Gastroesophageal sphincter (tissue), 4 donors: ENCODE measurements at regions not wholly inside any gene's neighbourhood (a gene's known extent, or its start where the extent isn't known, plus 50 kb on each side); places are given as distances from the start of the nearest gene placed in this dataset.

ENCODE experiments used
- ATAC-seq: fragments of 150-250 bp; one replicate; pipeline ENCODE4 v1.9.1; 2016; ENCODE audit warnings: mild to moderate bottlenecking, moderate library complexity
- H3K27ac ChIP-seq, 4 donors: fragments of 200-600 bp; sonication (generic) in 3 of 4; 1 replicate in 3 of 4; 2 replicates in 1 of 4; pipeline ENCODE4 v1.5.1; 2016 to 2019
- H3K27me3 ChIP-seq: fragments of 200-600 bp; sonication (generic); one replicate; pipeline ENCODE4 v1.5.1; 2019
- H3K36me3 ChIP-seq, 2 donors: fragments of 200-600 bp; sonication (generic); one replicate each; pipeline ENCODE4 v1.5.1; 2019; ENCODE audit warnings: control low read depth in 1 of 2
- H3K4me1 ChIP-seq, 3 donors: fragments of 200-600 bp; sonication (generic); 1 replicate in 2 of 3; 2 replicates in 1 of 3; pipeline ENCODE4 v1.5.1; 2016 to 2019; ENCODE audit warnings: control low read depth in 2 of 3
- H3K4me3 ChIP-seq, 2 donors: fragments of 200-600 bp; sonication (generic); one replicate each; pipeline ENCODE4 v1.5.1; 2019; ENCODE audit warnings: mild to moderate bottlenecking in 1 of 2, moderate library complexity in 1 of 2
- H3K9me3 ChIP-seq, 3 donors: fragments of 200-600 bp; sonication (generic); one replicate each; pipeline ENCODE4 v1.5.1; 2017 to 2019; ENCODE audit warnings: control low read depth in 2 of 3
- EP300 ChIP-seq: sonication (generic); formaldehyde crosslinking; IDR thresholded peaks from one replicate; pipeline ENCODE4 v1.6.1; 2017; ENCODE audit warnings: antibody characterized with exemption, mild to moderate bottlenecking
- POLR2A ChIP-seq, 2 donors: fragments of 450-650 bp; IDR thresholded peaks; one replicate each; pipeline ENCODE4 v1.6.1; 2017; ENCODE audit warnings: antibody characterized with exemption in 2 of 2, mild to moderate bottlenecking in 2 of 2, moderate library complexity in 1 of 2
- POLR2AphosphoS5 ChIP-seq: sonication (generic); formaldehyde crosslinking; IDR thresholded peaks from one replicate; pipeline ENCODE4 v1.6.1; 2017; ENCODE audit warnings: antibody characterized with exemption
- WGBS, 2 donors: methylation state at CpG; one replicate each; pipeline ENCODE4 v1.1.5; 2018; ENCODE audit warnings: low coverage in 1 of 2; 5-methylcytosine and 5-hydroxymethylcytosine counted together
- TF ChIP-seq, protein P1 (sequence below), 4 experiments: fragments of 200-600 bp in 2 of 4; fragments of 450-650 bp in 2 of 4; sonication (generic) in 1 of 4; IDR thresholded peaks; one replicate each; pipeline ENCODE4 v1.5.1; 2017 to 2019; ENCODE audit warnings: antibody characterized with exemption in 4 of 4, mild to moderate bottlenecking in 2 of 4, moderate library complexity in 2 of 4

DNA sequence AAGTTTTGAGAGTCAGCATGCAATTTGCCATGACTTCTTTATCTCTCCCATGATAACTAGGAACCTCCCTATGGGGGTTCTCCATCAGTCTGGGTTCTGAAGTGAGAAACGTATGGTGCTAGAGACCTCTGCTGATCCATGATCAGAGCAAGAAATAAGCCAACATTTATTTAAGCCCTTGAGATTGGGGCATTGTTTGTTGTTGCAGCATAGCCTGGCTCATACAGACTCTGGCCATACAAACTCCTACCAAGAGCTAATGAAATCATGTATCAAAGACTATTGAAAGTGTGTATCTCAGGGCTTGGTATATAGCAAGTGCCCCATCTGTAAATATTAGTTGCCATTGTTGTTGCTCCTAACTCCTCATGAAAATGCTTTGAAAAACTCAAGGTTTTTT lies 233.9 kb downstream of the MAF start:
- WGBS, 2 donors: 89 to 100% methylated on average over 1 of the region's 1 CpG
- Histone ChIP-seq H3K36me3 (no peaks in the 10 kb centered on the region), H3K4me3 (no peak overlapping the region), H3K4me1 (no peaks in the 10 kb centered on the region), H3K27ac (no peak overlapping the region), H3K27me3 (no peaks in the 10 kb centered on the region), H3K9me3 (peaks cover 0 to 17% (median 0%) of the 10 kb centered on the region in 3 donors)
- TF ChIP-seq POLR2AphosphoS5: no peak
- TF ChIP-seq, protein P1, sequence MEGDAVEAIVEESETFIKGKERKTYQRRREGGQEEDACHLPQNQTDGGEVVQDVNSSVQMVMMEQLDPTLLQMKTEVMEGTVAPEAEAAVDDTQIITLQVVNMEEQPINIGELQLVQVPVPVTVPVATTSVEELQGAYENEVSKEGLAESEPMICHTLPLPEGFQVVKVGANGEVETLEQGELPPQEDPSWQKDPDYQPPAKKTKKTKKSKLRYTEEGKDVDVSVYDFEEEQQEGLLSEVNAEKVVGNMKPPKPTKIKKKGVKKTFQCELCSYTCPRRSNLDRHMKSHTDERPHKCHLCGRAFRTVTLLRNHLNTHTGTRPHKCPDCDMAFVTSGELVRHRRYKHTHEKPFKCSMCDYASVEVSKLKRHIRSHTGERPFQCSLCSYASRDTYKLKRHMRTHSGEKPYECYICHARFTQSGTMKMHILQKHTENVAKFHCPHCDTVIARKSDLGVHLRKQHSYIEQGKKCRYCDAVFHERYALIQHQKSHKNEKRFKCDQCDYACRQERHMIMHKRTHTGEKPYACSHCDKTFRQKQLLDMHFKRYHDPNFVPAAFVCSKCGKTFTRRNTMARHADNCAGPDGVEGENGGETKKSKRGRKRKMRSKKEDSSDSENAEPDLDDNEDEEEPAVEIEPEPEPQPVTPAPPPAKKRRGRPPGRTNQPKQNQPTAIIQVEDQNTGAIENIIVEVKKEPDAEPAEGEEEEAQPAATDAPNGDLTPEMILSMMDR (IDR thresholded peaks at IDR 0.05): no peak
- no peak for TF ChIP-seq EP300
- no peak for TF ChIP-seq POLR2A (IDR thresholded peaks at IDR 0.05)
- no peak for ATAC-seq

DNA sequence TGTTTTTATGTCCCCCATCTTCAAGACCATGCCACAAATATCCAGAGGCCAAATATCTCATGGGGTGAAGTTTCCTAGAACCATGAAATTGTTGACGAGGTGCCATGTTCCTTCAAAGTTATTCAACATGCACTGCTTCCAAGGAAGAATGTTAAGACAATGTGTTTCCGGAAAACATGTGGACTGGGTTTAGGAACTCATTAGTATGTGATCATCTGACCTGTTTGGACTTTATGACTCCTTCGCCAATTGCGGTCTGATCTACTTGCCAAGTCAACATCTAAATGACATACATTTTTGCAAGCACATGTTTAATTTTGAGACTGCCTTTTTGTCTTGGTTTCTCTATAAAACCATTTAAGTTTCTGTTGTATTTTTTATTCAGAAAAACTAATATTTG lies 234.8 kb downstream of the MAF start:
- Histone ChIP-seq H3K27me3 (no peaks in the 10 kb centered on the region), H3K4me1 (no peaks in the 10 kb centered on the region), H3K36me3 (no peaks in the 10 kb centered on the region), H3K9me3 (peaks cover 0 to 12% (median 0%) of the 10 kb centered on the region in 3 donors), H3K27ac (no peak overlapping the region), H3K4me3 (no peak overlapping the region)
- 91% methylated on average over 4 of the region's 4 CpGs; no CpG with 5 or more reads in 1 of the 2 donors for WGBS, 2 donors
- TF ChIP-seq, protein P1 (IDR thresholded peaks at IDR 0.05): no peak
- TF ChIP-seq POLR2A (IDR thresholded peaks at IDR 0.05): no peak
- TF ChIP-seq POLR2AphosphoS5: no peak
- TF ChIP-seq EP300: no peak
- ATAC-seq: no peak

DNA sequence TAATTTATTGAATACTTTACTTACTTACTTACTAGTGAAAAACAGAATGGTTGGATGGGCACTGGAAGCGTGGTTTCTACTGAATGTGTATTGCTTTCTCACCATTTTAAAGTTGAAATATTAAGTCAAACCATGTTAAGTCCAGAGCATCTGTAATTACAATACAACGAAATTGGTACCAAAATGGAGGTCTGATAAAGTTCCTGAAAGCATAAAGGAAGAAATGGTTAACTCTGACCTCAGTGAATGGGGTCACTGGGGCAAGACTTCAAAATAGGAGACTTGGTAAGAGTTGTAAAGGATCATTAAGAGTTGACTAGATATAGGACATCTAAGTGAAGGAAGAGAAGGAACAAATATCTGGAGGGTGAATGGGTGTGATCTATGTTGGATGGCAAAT lies 237.1 kb downstream of the MAF start:
- TF ChIP-seq POLR2A (IDR thresholded peaks at IDR 0.05) (no peak), POLR2AphosphoS5 (no peak), EP300 (no peak)
- TF ChIP-seq, protein P1 (IDR thresholded peaks at IDR 0.05): no peak
- Histone ChIP-seq H3K27ac (no peak overlapping the region), H3K36me3 (no peaks in the 10 kb centered on the region), H3K4me3 (no peak overlapping the region), H3K27me3 (no peaks in the 10 kb centered on the region), H3K4me1 (no peaks in the 10 kb centered on the region), H3K9me3 (peaks cover 0 to 16% (median 0%) of the 10 kb centered on the region in 3 donors)
- WGBS, 2 donors: 86 to 100% methylated on average over 1 to 2 of the region's 2 CpGs
- no peak for ATAC-seq

DNA sequence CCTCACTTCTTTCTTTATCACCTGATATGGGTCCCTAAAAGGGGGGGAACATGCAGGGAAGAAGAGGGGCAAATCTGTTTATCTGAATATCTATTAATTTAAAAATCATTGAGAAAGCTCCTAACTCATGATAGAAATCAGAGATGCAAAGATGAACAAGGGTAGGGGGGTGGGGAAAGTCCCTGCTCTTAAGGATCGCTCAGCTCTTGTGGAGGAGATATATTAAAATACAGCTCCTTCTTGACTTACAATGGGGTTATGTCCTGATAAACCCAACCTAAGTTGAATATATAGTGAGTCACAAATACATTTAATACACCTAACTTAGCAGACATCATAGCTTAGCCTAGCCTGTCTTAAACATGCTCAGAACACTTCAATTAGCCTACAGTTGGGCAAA lies 237.5 kb downstream of the MAF start:
- peaks cover 0 to 16% (median 0%) of the 10 kb centered on the region in 3 donors for H3K9me3 ChIP-seq
- ATAC-seq: no peak
- TF ChIP-seq POLR2AphosphoS5 (no peak), POLR2A (IDR thresholded peaks at IDR 0.05) (no peak), EP300 (no peak)
- TF ChIP-seq, protein P1 (IDR thresholded peaks at IDR 0.05): no peak
- H3K36me3 ChIP-seq: no peaks in the 10 kb centered on the region
- H3K27ac ChIP-seq: no peak overlapping the region
- H3K4me1 ChIP-seq: no peaks in the 10 kb centered on the region
- H3K27me3 ChIP-seq: no peaks in the 10 kb centered on the region
- 86 to 100% methylated on average over 1 of the region's 1 CpG for WGBS, 2 donors
- H3K4me3 ChIP-seq: no peak overlapping the region

DNA sequence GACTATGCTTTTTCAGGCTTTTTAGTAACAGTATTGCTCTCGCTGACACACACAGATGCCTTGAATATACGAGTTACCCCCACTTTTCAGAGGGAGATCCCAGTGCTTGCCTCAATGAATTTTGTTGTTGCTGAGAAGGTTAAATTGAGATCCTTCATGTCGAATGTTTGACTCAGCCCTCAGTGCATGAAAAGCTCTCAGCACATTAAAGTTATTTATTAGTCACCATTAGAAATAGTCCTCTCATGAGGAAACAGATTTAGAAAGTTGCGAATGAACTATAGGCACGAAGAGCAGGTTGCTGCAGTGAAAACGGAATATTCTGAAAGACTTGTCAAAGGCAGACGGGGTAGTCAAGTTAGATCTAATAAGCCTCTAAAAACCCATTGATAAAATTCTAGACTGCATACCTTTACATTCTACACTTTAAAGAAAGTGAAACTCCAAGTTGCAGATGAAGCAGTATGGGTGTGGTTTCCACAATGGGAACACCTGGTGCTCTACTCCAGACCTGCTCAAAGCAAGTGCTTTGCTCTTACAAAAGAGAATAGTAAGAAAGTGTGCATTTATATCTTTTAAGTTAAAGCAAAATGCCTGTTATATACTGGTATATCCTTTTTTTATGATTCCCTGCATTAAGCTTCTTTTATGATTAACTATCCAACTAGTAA lies 238.1 kb downstream of the MAF start:
- Histone ChIP-seq H3K36me3 (no peaks in the 10 kb centered on the region), H3K27ac (no peak overlapping the region), H3K4me3 (no peak overlapping the region), H3K4me1 (no peaks in the 10 kb centered on the region), H3K9me3 (peaks cover 0 to 16% (median 0%) of the 10 kb centered on the region in 3 donors), H3K27me3 (no peaks in the 10 kb centered on the region)
- no peak for ATAC-seq
- 91 to 93% methylated on average over 6 to 7 of the region's 7 CpGs for WGBS, 2 donors
- no peak for TF ChIP-seq EP300
- TF ChIP-seq, protein P1 (IDR thresholded peaks at IDR 0.05): no peak
- TF ChIP-seq POLR2A (IDR thresholded peaks at IDR 0.05): no peak
- TF ChIP-seq POLR2AphosphoS5: no peak
